WTC11 (cell line): ENCODE measurements at regions not wholly inside any gene's neighbourhood (a gene's known extent, or its start where the extent isn't known, plus 50 kb on each side); places are given as distances from the start of the nearest gene placed in this dataset.

Source experiments
- NFE2L1 ChIP-seq: sonication (generic); formaldehyde crosslinking; IDR thresholded peaks from 2 replicates; pipeline ENCODE4 v1.8.1; 2023; ENCODE audit warnings: missing genetic modification reagents
- ZBTB21 ChIP-seq: sonication (generic); formaldehyde crosslinking; IDR thresholded peaks from 2 replicates; pipeline ENCODE4 v1.8.1; 2023; ENCODE audit warnings: mild to moderate bottlenecking, missing genetic modification reagents, borderline replicate concordance
- TF ChIP-seq, protein P1 (sequence below): sonication (generic); formaldehyde crosslinking; IDR thresholded peaks from 2 replicates; pipeline ENCODE4 v1.8.0; 2023; ENCODE audit warnings: missing genetic modification reagents, mild to moderate bottlenecking, borderline replicate concordance
- TF ChIP-seq, protein P2 (sequence below): fragments of 200-600 bp; IDR thresholded peaks from 2 replicates; pipeline ENCODE4 v1.8.0; 2022; ENCODE audit warnings: antibody characterized with exemption
- TF ChIP-seq, protein P3 (sequence below): fragments of 250-450 bp; sonication (Bioruptor Pico); IDR thresholded peaks from 2 replicates; pipeline ENCODE4 v1.8.0; 2021; ENCODE audit warnings: mild to moderate bottlenecking
- TF ChIP-seq, protein P4 (sequence below): sonication (generic); formaldehyde crosslinking; IDR thresholded peaks from 2 replicates; pipeline ENCODE4 v1.8.0; 2022; ENCODE audit warnings: mild to moderate bottlenecking, missing genetic modification reagents

DNA sequence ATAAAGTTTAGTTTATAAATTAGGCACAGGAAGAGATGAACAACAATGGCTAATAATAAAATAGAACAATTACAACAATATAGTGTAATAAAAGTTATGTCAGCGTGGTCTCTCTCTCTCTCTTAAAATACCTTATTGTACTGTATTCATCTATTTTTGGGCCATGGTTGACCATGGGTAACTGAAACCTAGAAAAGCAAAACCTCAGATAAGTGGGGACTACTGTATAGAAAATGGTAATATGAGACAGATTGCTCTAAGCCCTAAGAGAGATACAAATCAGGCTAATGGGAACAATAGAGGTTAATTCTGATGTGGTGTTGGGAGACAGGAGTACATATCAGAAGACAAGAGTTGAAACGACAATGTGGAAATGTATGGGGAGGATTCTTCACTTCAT lies 86.2 kb downstream of the ZNF365 start:
- TF ChIP-seq, protein P1, sequence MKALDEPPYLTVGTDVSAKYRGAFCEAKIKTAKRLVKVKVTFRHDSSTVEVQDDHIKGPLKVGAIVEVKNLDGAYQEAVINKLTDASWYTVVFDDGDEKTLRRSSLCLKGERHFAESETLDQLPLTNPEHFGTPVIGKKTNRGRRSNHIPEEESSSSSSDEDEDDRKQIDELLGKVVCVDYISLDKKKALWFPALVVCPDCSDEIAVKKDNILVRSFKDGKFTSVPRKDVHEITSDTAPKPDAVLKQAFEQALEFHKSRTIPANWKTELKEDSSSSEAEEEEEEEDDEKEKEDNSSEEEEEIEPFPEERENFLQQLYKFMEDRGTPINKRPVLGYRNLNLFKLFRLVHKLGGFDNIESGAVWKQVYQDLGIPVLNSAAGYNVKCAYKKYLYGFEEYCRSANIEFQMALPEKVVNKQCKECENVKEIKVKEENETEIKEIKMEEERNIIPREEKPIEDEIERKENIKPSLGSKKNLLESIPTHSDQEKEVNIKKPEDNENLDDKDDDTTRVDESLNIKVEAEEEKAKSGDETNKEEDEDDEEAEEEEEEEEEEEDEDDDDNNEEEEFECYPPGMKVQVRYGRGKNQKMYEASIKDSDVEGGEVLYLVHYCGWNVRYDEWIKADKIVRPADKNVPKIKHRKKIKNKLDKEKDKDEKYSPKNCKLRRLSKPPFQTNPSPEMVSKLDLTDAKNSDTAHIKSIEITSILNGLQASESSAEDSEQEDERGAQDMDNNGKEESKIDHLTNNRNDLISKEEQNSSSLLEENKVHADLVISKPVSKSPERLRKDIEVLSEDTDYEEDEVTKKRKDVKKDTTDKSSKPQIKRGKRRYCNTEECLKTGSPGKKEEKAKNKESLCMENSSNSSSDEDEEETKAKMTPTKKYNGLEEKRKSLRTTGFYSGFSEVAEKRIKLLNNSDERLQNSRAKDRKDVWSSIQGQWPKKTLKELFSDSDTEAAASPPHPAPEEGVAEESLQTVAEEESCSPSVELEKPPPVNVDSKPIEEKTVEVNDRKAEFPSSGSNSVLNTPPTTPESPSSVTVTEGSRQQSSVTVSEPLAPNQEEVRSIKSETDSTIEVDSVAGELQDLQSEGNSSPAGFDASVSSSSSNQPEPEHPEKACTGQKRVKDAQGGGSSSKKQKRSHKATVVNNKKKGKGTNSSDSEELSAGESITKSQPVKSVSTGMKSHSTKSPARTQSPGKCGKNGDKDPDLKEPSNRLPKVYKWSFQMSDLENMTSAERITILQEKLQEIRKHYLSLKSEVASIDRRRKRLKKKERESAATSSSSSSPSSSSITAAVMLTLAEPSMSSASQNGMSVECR (CRISPR knock-in tag) = no peak
- TF ChIP-seq, protein P2, sequence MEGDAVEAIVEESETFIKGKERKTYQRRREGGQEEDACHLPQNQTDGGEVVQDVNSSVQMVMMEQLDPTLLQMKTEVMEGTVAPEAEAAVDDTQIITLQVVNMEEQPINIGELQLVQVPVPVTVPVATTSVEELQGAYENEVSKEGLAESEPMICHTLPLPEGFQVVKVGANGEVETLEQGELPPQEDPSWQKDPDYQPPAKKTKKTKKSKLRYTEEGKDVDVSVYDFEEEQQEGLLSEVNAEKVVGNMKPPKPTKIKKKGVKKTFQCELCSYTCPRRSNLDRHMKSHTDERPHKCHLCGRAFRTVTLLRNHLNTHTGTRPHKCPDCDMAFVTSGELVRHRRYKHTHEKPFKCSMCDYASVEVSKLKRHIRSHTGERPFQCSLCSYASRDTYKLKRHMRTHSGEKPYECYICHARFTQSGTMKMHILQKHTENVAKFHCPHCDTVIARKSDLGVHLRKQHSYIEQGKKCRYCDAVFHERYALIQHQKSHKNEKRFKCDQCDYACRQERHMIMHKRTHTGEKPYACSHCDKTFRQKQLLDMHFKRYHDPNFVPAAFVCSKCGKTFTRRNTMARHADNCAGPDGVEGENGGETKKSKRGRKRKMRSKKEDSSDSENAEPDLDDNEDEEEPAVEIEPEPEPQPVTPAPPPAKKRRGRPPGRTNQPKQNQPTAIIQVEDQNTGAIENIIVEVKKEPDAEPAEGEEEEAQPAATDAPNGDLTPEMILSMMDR = no peak
- TF ChIP-seq ZBTB21 (CRISPR knock-in tag) (no peak), NFE2L1 (CRISPR knock-in tag) (no peak)
- TF ChIP-seq, protein P3, sequence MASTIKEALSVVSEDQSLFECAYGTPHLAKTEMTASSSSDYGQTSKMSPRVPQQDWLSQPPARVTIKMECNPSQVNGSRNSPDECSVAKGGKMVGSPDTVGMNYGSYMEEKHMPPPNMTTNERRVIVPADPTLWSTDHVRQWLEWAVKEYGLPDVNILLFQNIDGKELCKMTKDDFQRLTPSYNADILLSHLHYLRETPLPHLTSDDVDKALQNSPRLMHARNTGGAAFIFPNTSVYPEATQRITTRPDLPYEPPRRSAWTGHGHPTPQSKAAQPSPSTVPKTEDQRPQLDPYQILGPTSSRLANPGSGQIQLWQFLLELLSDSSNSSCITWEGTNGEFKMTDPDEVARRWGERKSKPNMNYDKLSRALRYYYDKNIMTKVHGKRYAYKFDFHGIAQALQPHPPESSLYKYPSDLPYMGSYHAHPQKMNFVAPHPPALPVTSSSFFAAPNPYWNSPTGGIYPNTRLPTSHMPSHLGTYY (CRISPR knock-in tag) = no peak
- TF ChIP-seq, protein P4, sequence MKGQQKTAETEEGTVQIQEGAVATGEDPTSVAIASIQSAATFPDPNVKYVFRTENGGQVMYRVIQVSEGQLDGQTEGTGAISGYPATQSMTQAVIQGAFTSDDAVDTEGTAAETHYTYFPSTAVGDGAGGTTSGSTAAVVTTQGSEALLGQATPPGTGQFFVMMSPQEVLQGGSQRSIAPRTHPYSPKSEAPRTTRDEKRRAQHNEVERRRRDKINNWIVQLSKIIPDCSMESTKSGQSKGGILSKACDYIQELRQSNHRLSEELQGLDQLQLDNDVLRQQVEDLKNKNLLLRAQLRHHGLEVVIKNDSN (CRISPR knock-in tag) = no peak
